Prostate gland (tissue), 2 donors: ENCODE measurements at regions not wholly inside any gene's neighbourhood (a gene's known extent, or its start where the extent isn't known, plus 50 kb on each side); places are given as distances from the start of the nearest gene placed in this dataset.

Experiments used
- POLR2A ChIP-seq: fragments of 450-650 bp; IDR thresholded peaks from one replicate; pipeline ENCODE4 v1.6.1; 2016; ENCODE audit warnings: antibody characterized with exemption, mild to moderate bottlenecking
- POLR2AphosphoS5 ChIP-seq: sonication (generic); formaldehyde crosslinking; IDR thresholded peaks from one replicate; pipeline ENCODE4 v1.6.1; 2017; ENCODE audit warnings: antibody characterized with exemption
- TF ChIP-seq, protein P1 (sequence below), 4 experiments: fragments of 200-600 bp in 2 of 4; fragments of 450-650 bp in 2 of 4; sonication (generic) in 2 of 4; IDR thresholded peaks; 1 replicate in 3 of 4; 2 replicates in 1 of 4; pipeline ENCODE4 v1.5.1; 2016 to 2019; ENCODE audit warnings: antibody characterized with exemption in 4 of 4, mild to moderate bottlenecking in 2 of 4, moderate library complexity in 2 of 4

DNA sequence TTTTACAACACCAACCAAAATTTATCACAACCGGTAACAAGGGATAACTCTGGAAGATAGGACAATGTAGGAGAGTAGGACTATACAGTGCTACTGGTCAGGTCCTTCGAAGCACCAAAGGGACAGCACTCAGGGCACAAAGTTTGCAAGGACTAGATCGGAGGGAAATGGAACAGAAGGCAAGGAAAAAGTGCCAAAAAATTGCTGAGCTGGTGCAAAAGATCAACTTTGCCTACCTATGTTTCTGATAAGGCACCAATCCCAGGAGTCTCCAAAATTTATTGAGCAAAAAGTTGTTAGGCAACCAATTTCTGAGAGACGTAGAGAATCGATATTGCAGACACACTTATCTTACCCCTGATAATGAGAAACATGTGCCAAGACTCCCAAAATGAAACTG lies 160.0 kb upstream of the PLEKHA5 start:
- TF ChIP-seq POLR2AphosphoS5 = no peak
- TF ChIP-seq, protein P1, sequence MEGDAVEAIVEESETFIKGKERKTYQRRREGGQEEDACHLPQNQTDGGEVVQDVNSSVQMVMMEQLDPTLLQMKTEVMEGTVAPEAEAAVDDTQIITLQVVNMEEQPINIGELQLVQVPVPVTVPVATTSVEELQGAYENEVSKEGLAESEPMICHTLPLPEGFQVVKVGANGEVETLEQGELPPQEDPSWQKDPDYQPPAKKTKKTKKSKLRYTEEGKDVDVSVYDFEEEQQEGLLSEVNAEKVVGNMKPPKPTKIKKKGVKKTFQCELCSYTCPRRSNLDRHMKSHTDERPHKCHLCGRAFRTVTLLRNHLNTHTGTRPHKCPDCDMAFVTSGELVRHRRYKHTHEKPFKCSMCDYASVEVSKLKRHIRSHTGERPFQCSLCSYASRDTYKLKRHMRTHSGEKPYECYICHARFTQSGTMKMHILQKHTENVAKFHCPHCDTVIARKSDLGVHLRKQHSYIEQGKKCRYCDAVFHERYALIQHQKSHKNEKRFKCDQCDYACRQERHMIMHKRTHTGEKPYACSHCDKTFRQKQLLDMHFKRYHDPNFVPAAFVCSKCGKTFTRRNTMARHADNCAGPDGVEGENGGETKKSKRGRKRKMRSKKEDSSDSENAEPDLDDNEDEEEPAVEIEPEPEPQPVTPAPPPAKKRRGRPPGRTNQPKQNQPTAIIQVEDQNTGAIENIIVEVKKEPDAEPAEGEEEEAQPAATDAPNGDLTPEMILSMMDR (IDR thresholded peaks at IDR 0.05) = no peak
- TF ChIP-seq POLR2A = no peak
